ENCODE measurements at regions not wholly inside any gene's neighbourhood (a gene's known extent, or its start where the extent isn't known, plus 50 kb on each side); places are given as distances from the start of the nearest gene placed in this dataset.

DNA sequence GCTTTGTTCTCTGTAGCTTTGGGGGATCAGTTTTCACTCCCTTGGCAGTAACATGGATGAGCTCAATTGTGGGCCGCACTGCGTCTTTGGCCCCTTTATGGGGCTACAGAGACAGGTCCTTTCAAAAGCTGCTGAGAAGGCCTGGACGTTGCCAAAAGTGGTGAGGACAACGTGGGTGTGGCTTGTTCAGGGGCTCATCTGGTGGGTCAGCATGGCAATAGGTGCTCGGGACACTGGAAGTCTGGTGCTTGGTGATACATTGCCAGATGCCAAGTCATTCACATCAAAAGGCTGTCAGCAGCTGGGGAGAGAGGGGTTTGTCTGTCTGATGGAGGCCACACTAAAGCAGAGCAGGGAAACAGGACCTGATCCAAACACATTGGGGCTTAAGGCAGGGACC, 149.8 kb upstream of the EOLA2 start:
- H2AFZ ChIP-seq (ENCODE audit: low read depth): no peak overlapping the region
- no peak overlapping the region for H3K4me3 ChIP-seq (ENCODE audit: low read depth in 2 of 2, low read length in 1 of 2)
- peaks cover 6 to 13% of the 10 kb centered on the region in 2 experiments for H3K4me1 ChIP-seq (ENCODE audit: control insufficient read depth in 1 of 2, insufficient read depth in 2 of 2, low read depth in 1 of 2, low read length in 1 of 2)
- H3K27me3 ChIP-seq (ENCODE audit: insufficient read depth): no peaks in the 10 kb centered on the region
- no peak overlapping the region for H3K9ac ChIP-seq
- no peaks in the 10 kb centered on the region for H3K9me3 ChIP-seq
- TF ChIP-seq, protein P1, sequence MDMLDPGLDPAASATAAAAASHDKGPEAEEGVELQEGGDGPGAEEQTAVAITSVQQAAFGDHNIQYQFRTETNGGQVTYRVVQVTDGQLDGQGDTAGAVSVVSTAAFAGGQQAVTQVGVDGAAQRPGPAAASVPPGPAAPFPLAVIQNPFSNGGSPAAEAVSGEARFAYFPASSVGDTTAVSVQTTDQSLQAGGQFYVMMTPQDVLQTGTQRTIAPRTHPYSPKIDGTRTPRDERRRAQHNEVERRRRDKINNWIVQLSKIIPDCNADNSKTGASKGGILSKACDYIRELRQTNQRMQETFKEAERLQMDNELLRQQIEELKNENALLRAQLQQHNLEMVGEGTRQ (IDR thresholded peaks at IDR 0.05; ENCODE audit: borderline replicate concordance, low read depth, low read length): no peak
- TF ChIP-seq, protein P2, sequence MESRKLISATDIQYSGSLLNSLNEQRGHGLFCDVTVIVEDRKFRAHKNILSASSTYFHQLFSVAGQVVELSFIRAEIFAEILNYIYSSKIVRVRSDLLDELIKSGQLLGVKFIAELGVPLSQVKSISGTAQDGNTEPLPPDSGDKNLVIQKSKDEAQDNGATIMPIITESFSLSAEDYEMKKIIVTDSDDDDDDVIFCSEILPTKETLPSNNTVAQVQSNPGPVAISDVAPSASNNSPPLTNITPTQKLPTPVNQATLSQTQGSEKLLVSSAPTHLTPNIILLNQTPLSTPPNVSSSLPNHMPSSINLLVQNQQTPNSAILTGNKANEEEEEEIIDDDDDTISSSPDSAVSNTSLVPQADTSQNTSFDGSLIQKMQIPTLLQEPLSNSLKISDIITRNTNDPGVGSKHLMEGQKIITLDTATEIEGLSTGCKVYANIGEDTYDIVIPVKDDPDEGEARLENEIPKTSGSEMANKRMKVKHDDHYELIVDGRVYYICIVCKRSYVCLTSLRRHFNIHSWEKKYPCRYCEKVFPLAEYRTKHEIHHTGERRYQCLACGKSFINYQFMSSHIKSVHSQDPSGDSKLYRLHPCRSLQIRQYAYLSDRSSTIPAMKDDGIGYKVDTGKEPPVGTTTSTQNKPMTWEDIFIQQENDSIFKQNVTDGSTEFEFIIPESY (IDR thresholded peaks at IDR 0.05; ENCODE audit: borderline replicate concordance, low read depth): no peak
- CTCF ChIA-PET: no interaction called here
- no peaks in the 10 kb centered on the region for H3K79me2 ChIP-seq (ENCODE audit: insufficient read depth)
- no peak for DNase-seq
- no peaks in the 10 kb centered on the region for H3K36me3 ChIP-seq (replicated peaks in 1 of 2; ENCODE audit: control insufficient read depth in 1 of 2, insufficient read depth in 2 of 2, low read length in 1 of 2)
- no peaks in the 10 kb centered on the region for H3K9me2 ChIP-seq
- H4K20me1 ChIP-seq (ENCODE audit: insufficient read depth): no peaks in the 10 kb centered on the region
- no peak overlapping the region for H3K4me2 ChIP-seq
- WGBS (ENCODE audit: low lambda C conversion rate): 53% methylated on average over 4 of the region's 5 CpGs
- peaks cover 26% of the 10 kb centered on the region for H3F3A ChIP-seq (replicated peaks; ENCODE audit: insufficient read depth)
- POLR2A ChIA-PET: no interaction called here
- no peak overlapping the region for H3K27ac ChIP-seq (ENCODE audit: low read depth in 2 of 2, low read length in 1 of 2)

DNA sequence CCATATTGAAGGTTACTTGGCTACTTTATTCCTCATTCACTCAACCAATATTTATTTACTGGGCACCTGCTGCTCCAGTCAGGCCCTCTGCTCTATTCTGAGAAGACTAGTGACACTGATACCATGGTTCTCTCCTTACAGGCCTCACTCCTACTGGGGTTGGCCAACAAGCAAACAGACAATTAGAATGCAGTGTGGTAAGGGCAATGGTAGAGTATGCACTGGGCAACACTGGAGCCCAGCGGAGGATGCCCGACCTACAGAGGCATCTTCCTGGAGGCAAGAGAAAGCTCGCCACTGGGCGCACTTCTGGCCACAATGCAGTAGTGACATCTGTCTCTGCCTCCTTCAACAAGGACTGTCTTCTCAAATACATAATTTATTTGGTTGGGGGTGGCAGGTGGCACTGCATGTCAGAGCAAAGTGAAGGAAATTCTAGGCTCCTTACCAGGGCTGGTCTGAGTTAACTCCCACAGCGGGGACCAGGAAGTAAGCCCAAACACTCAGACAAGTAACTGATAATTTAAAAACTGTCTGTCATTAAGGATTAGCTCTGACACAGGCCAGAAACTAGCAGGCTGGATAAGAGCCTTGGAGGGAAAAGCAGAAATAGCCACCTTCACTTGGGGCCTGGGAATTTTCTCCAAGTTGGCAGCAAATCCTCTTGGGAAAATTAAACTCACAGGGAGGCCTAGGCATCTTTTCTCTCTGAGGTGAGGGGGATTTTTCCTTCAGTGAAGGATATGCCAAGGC, 150.7 kb upstream of the EOLA2 start:
- Histone ChIP-seq H2AFZ (ENCODE audit: low read depth) (no peak overlapping the region), H3K4me1 (ENCODE audit: control insufficient read depth in 1 of 2, insufficient read depth in 2 of 2, low read depth in 1 of 2, low read length in 1 of 2) (peaks cover 6 to 13% of the 10 kb centered on the region in 2 experiments), H3K27me3 (ENCODE audit: insufficient read depth) (no peaks in the 10 kb centered on the region), H3K27ac (ENCODE audit: low read depth in 2 of 2, low read length in 1 of 2) (peak overlapping the region; percentile 57 to 75; a peak in 3 of 4 replicates), H3K9ac (no peak overlapping the region), H3K79me2 (ENCODE audit: insufficient read depth) (no peaks in the 10 kb centered on the region), H3K4me3 (ENCODE audit: low read depth in 2 of 2, low read length in 1 of 2) (no peak overlapping the region), H3K9me2 (no peaks in the 10 kb centered on the region), H3F3A (replicated peaks; ENCODE audit: insufficient read depth) (peaks cover 24% of the 10 kb centered on the region), H4K20me1 (ENCODE audit: insufficient read depth) (no peaks in the 10 kb centered on the region), H3K36me3 (replicated peaks in 1 of 2; ENCODE audit: control insufficient read depth in 1 of 2, insufficient read depth in 2 of 2, low read length in 1 of 2) (no peaks in the 10 kb centered on the region), H3K4me2 (no peak overlapping the region), H3K9me3 (no peaks in the 10 kb centered on the region)
- CTCF ChIA-PET: no interaction called here
- POLR2A ChIA-PET: no interaction called here
- 41% methylated on average over 5 of the region's 5 CpGs for WGBS (ENCODE audit: low lambda C conversion rate)
- DNase-seq: no peak
- TF ChIP-seq NFIC (IDR thresholded peaks at IDR 0.05; ENCODE audit: borderline replicate concordance): no peak
- no peak for TF ChIP-seq FOSL2 (IDR thresholded peaks at IDR 0.05; ENCODE audit: borderline replicate concordance, low read depth)
- TF ChIP-seq FOXJ3 (CRISPR knock-in tag; IDR thresholded peaks at IDR 0.05): no peak
- TF ChIP-seq, protein P3, sequence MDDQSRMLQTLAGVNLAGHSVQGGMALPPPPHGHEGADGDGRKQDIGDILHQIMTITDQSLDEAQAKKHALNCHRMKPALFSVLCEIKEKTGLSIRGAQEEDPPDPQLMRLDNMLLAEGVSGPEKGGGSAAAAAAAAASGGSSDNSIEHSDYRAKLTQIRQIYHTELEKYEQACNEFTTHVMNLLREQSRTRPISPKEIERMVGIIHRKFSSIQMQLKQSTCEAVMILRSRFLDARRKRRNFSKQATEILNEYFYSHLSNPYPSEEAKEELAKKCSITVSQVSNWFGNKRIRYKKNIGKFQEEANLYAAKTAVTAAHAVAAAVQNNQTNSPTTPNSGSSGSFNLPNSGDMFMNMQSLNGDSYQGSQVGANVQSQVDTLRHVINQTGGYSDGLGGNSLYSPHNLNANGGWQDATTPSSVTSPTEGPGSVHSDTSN (IDR thresholded peaks at IDR 0.05): peak; percentile 80
- TF ChIP-seq TEAD4 (IDR thresholded peaks at IDR 0.05; ENCODE audit: borderline replicate concordance, insufficient read depth): no peak
- no peak for TF ChIP-seq RCOR1 (IDR thresholded peaks at IDR 0.05; ENCODE audit: low read length)
- TF ChIP-seq EZH2phosphoT487 (IDR thresholded peaks at IDR 0.05; ENCODE audit: borderline replicate concordance, low read depth): no peak
- TF ChIP-seq, protein P4, sequence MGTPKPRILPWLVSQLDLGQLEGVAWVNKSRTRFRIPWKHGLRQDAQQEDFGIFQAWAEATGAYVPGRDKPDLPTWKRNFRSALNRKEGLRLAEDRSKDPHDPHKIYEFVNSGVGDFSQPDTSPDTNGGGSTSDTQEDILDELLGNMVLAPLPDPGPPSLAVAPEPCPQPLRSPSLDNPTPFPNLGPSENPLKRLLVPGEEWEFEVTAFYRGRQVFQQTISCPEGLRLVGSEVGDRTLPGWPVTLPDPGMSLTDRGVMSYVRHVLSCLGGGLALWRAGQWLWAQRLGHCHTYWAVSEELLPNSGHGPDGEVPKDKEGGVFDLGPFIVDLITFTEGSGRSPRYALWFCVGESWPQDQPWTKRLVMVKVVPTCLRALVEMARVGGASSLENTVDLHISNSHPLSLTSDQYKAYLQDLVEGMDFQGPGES (IDR thresholded peaks at IDR 0.05; ENCODE audit: low read depth, low read length): no peak
- no peak for TF ChIP-seq RFX5 (IDR thresholded peaks at IDR 0.05; ENCODE audit: low read length)
- TF ChIP-seq, protein P5, sequence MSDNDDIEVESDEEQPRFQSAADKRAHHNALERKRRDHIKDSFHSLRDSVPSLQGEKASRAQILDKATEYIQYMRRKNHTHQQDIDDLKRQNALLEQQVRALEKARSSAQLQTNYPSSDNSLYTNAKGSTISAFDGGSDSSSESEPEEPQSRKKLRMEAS (IDR thresholded peaks at IDR 0.05; ENCODE audit: low read depth): no peak
- TF ChIP-seq TAF1 (IDR thresholded peaks at IDR 0.05; ENCODE audit: borderline replicate concordance, low read depth, low read length): no peak
- TF ChIP-seq JUND (IDR thresholded peaks at IDR 0.05): no peak
- TF ChIP-seq ELF1 (IDR thresholded peaks at IDR 0.05): no peak
- peak; percentile 30; the same call in 1 of the 2 replicates for TF ChIP-seq POLR2AphosphoS5 (IDR thresholded peaks at IDR 0.05; ENCODE audit: low read depth, low read length)
- TF ChIP-seq SIN3A (IDR thresholded peaks at IDR 0.05; ENCODE audit: borderline replicate concordance, low read depth, low read length): no peak
- no peak for TF ChIP-seq FOXM1 (IDR thresholded peaks at IDR 0.05; ENCODE audit: low read depth)
- TF ChIP-seq, protein P1 (IDR thresholded peaks at IDR 0.05; ENCODE audit: borderline replicate concordance, low read depth, low read length): no peak
